H1 (cell line): ENCODE measurements at regions not wholly inside any gene's neighbourhood (a gene's known extent, or its start where the extent isn't known, plus 50 kb on each side); places are given as distances from the start of the nearest gene placed in this dataset.

Experiments
- CEBPB ChIP-seq: IDR thresholded peaks from 2 replicates; pipeline ENCODE4 v1.6.1; 2012; ENCODE audit warnings: low read depth, low read length
- POLR2AphosphoS5 ChIP-seq: IDR thresholded peaks from 2 replicates; pipeline ENCODE4 v1.6.1; 2011; ENCODE audit warnings: low read depth, low read length
- TAF1 ChIP-seq: IDR thresholded peaks from 2 replicates; pipeline ENCODE4 v1.6.1; 2011; ENCODE audit warnings: mild to moderate bottlenecking, low read depth, low read length
- TF ChIP-seq, protein P1 (sequence below): IDR thresholded peaks from 2 replicates; pipeline ENCODE4 v1.6.1; 2011; ENCODE audit warnings: low read length, improper control_type of control experiment

DNA sequence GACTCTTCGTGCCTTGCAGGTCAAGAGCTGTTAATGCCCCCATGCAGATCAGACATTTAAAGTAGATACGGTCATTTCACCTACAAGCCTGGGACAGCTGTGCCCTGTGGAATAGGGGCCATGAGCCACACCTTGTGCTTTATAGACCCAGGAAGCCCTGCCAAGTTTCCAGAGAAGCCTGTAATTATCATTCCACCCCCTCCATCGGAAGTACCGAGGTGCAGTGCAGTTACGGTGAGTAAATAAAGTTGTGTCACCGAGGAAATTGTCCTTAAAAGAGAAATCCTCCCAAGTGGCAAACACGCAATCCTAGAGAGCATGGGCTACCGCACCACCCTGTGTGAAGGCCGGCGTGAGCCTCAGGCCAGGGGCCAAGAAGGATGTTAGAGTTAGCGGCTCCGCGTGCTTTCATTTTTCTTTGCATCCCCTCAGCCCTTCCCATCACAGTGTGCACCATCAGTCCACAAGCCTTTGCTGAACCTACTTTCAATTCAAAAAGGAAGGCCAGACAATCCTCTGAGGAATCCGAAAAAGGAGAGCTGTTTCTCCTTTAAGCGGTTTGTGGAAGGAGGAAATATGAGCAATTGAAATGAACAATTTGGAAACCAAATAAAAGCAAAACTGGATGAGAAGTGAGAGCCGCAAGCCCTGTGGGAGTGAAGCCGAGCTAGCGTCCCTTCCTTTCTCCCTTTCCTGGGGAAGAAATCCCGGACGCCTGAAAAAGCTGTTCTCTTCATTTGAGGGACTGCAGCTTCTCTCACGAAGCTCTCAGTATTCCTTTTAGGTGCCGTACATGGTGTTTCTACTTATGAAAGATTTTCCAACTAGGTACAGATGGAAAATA lies 183.3 kb upstream of the PDE10A start (continued):
- TF ChIP-seq, protein P1, sequence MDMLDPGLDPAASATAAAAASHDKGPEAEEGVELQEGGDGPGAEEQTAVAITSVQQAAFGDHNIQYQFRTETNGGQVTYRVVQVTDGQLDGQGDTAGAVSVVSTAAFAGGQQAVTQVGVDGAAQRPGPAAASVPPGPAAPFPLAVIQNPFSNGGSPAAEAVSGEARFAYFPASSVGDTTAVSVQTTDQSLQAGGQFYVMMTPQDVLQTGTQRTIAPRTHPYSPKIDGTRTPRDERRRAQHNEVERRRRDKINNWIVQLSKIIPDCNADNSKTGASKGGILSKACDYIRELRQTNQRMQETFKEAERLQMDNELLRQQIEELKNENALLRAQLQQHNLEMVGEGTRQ = no peak
- TF ChIP-seq POLR2AphosphoS5 (no peak), TAF1 (no peak), CEBPB (no peak)
